Calu3 (cell line): ENCODE measurements at regions not wholly inside any gene's neighbourhood (a gene's known extent, or its start where the extent isn't known, plus 50 kb on each side); places are given as distances from the start of the nearest gene placed in this dataset.

Experiments used
- BruUV-seq: library from RNA; stranded (reverse); fragments of 400-500 nt; replicated peaks from 2 replicates; lab custom pipeline; 2021; lab: Mats Ljungman, UMichigan
- CTCF ChIA-PET: fragments of 300-600 bp; sonication (Branson Sonifier 250); formaldehyde crosslinking; loops from one replicate; lab custom pipeline; 2022; ENCODE audit warnings: antibody characterized with exemption; lab: Charles Lee
- DNase-seq: peaks from one replicate; pipeline ENCODE4 v3.0.0; 2022
- H3K27ac Mint-ChIP-seq: one replicate; pipeline ENCODE4 v1.8.0; 2022; ENCODE audit warnings: mixed read lengths; ENCODE audit not compliant: unreplicated experiment
- H3K27me3 Mint-ChIP-seq: one replicate; pipeline ENCODE4 v1.8.0; 2022; ENCODE audit warnings: mixed read lengths; ENCODE audit not compliant: unreplicated experiment
- H3K36me3 Mint-ChIP-seq: one replicate; pipeline ENCODE4 v1.8.0; 2022; ENCODE audit warnings: mild to moderate bottlenecking, moderate library complexity, mixed read lengths; ENCODE audit not compliant: insufficient read depth, unreplicated experiment
- H3K4me1 Mint-ChIP-seq: one replicate; pipeline ENCODE4 v1.8.0; 2022; ENCODE audit warnings: mild to moderate bottlenecking, low read depth, mixed read lengths; ENCODE audit not compliant: unreplicated experiment
- H3K4me3 Mint-ChIP-seq: one replicate; pipeline ENCODE4 v1.8.0; 2022; ENCODE audit warnings: mild to moderate bottlenecking, low read depth, moderate library complexity, mixed read lengths; ENCODE audit not compliant: unreplicated experiment
- H3K9me3 Mint-ChIP-seq: one replicate; pipeline ENCODE4 v1.8.0; 2022; ENCODE audit warnings: low read depth, mixed read lengths; ENCODE audit not compliant: unreplicated experiment
- CTCF ChIP-seq: fragments of 200-600 bp; IDR thresholded peaks from one replicate; pipeline ENCODE4 v1.8.0; 2022; ENCODE audit warnings: antibody characterized with exemption; ENCODE audit not compliant: unreplicated experiment
- intact Hi-C: fragments of 100-400 bp; cut with micrococcal nuclease; formaldehyde crosslinking; loops from one replicate; pipeline ENCODE4 v1.10.0; 2022; ENCODE audit not compliant: unreplicated experiment

- Mint-ChIP-seq H3K9me3 (no peaks in the 10 kb centered on the region), H3K27me3 (peaks cover 78% of the 10 kb centered on the region), H3K4me3 (no peak overlapping the region), H3K27ac (no peak overlapping the region), H3K36me3 (no peaks in the 10 kb centered on the region), H3K4me1 (peaks cover 15% of the 10 kb centered on the region)
- CTCF ChIA-PET = interaction anchor here (0.6 kb wide), 1 partner anchor 109 kb away, joined by 6 read pairs; no protein-coding TSS in a partner anchor
- no peak for TF ChIP-seq CTCF
- BruUV-seq = no TSS peak
- intact Hi-C loops = no loop called here
- DNase-seq = no peak
These were observed 117.7 kb upstream of the FOXB1 start for GRCh38 chr15:59886441-59886840.

GRCh38 chr15:59885832-59886231, 118.3 kb upstream of the FOXB1 start:
- CTCF ChIA-PET = interaction anchor here (0.6 to 1.6 kb wide), 4 partner anchors 8 to 144 kb away, joined by 3 to 4 read pairs (median 4); no protein-coding TSS in a partner anchor
- H3K4me3 Mint-ChIP-seq = no peak overlapping the region

DNA sequence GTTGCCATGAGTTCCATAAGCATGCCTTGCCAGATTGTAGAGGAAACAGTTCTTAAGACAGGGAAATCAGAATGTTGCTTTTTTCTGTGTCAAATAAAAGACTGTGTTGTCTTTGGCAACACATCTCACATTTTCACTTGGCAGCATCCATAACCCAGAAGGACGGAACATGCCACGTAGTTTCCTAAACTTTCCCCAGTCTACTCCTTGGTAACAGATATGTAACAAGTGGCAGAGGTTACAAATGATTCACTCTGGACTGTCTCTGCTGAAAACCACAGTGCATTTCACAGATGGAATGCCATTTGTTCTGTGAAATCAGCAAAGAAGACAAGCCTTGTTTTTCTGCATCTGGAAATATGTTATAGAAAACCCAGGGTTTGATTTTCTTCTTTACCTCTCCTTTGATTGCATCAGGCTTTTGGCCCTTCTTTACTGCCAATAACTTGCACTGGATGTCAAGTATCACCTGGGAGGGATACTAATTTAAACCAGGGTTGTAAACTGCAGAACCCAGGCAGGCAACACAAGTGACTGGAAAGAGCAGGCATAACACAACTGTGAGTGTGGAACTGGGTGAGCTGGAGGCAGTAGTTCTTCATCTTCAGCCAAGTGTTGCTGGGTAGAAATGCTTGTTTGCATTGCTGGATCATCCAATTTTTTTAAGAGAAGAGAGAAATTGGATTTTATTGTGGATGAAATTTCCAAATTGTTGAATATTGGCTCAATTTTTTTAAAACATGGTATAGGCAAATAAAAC, 124.4 kb upstream of the FOXB1 start:
- DNase-seq = no peak
- H3K4me1 Mint-ChIP-seq = no peaks in the 10 kb centered on the region
- H3K4me3 Mint-ChIP-seq = no peak overlapping the region
- no peak overlapping the region for H3K27ac Mint-ChIP-seq
- CTCF ChIA-PET = no interaction called here
- peaks cover 79% of the 10 kb centered on the region for H3K27me3 Mint-ChIP-seq
- no peaks in the 10 kb centered on the region for H3K36me3 Mint-ChIP-seq
- no peaks in the 10 kb centered on the region for H3K9me3 Mint-ChIP-seq
- no peak for TF ChIP-seq CTCF
- BruUV-seq = no TSS peak
- intact Hi-C loops = no loop called here

More at GRCh38 chr15:59885832-59886231, 118.3 kb upstream of the FOXB1 start:
- intact Hi-C loops = no loop called here
- Mint-ChIP-seq H3K27me3 (peaks cover 78% of the 10 kb centered on the region), H3K9me3 (no peaks in the 10 kb centered on the region), H3K36me3 (no peaks in the 10 kb centered on the region), H3K27ac (no peak overlapping the region), H3K4me1 (peaks cover 15% of the 10 kb centered on the region)
- no peak for DNase-seq
- no TSS peak for BruUV-seq
- no peak for TF ChIP-seq CTCF

DNA sequence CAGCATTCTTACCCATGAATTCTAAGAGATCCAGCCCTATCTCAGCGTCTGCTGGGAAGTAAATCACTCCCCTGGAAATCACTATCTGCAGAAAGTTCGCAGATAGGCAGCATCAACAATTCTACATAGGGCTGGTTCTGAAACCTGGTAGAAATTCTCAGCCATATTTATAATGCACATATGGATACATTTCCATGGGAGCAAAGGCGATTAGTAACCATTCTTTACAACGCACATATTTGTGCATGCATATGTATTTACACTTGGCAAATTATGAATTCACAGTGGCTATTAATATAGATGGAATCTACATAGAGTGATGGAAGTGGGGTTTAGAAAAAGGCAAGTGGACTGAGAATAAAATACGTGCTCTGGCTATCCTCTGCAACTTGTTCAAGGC, 128.0 kb upstream of the FOXB1 start:
- CTCF ChIA-PET = interaction anchor here (0.6 kb wide), 1 partner anchor 469 kb away, joined by 4 read pairs; no protein-coding TSS in a partner anchor
- no peaks in the 10 kb centered on the region for H3K9me3 Mint-ChIP-seq
- H3K36me3 Mint-ChIP-seq = no peaks in the 10 kb centered on the region
- H3K27me3 Mint-ChIP-seq = peaks cover 98% of the 10 kb centered on the region
- BruUV-seq = no TSS peak
- TF ChIP-seq CTCF = no peak
- intact Hi-C loops = no loop called here
- no peak for DNase-seq
- no peaks in the 10 kb centered on the region for H3K4me1 Mint-ChIP-seq
- H3K4me3 Mint-ChIP-seq = no peak overlapping the region
- no peak overlapping the region for H3K27ac Mint-ChIP-seq
